GM12892 (cell line): ENCODE measurements at regions not wholly inside any gene's neighbourhood (a gene's known extent, or its start where the extent isn't known, plus 50 kb on each side); places are given as distances from the start of the nearest gene placed in this dataset.

Experiments
- POLR2A ChIP-seq: IDR thresholded peaks from 2 replicates; pipeline ENCODE4 v1.6.1; 2011; ENCODE audit warnings: low read depth, low read length, control low read depth
- POLR2AphosphoS5 ChIP-seq: IDR thresholded peaks from 2 replicates; pipeline ENCODE4 v1.6.1; 2011; ENCODE audit warnings: low read depth, low read length, control low read depth

GRCh38 chr6:145372671-145373151 is 362.6 kb downstream of the EPM2A start:
- TF ChIP-seq POLR2AphosphoS5 (no peak), POLR2A (peak; percentile 29; the same call in 1 of the 2 replicates)
